Upper lobe of right lung (tissue), 1 donor: ENCODE measurements at regions not wholly inside any gene's neighbourhood (a gene's known extent, or its start where the extent isn't known, plus 50 kb on each side); places are given as distances from the start of the nearest gene placed in this dataset.
"Not testable (repeated sequence)": the region's sequence is repeated elsewhere in the genome, so short reads cannot be mapped to it uniquely, and the experiment has no call there.

Source experiments
- ATAC-seq: fragments of 200-7000 bp; cut with Tn5 transposase; one replicate; pipeline ENCODE4 v1.9.1; 2020; ENCODE audit warnings: mild to moderate bottlenecking, moderate library complexity
- DNase-seq: peaks from one replicate; pipeline ENCODE4 v3.0.0-alpha.2; 2020
- H3K27ac ChIP-seq: fragments of 200-600 bp; one replicate; pipeline ENCODE4 v1.8.0; 2022
- H3K27me3 ChIP-seq: fragments of 200-600 bp; one replicate; pipeline ENCODE4 v1.8.0; 2022; ENCODE audit warnings: mild to moderate bottlenecking
- H3K36me3 ChIP-seq: fragments of 200-600 bp; one replicate; pipeline ENCODE4 v1.8.0; 2022
- H3K4me1 ChIP-seq: fragments of 200-600 bp; one replicate; pipeline ENCODE4 v1.8.0; 2022
- H3K4me3 ChIP-seq: fragments of 200-600 bp; one replicate; pipeline ENCODE4 v1.8.0; 2022; ENCODE audit warnings: mild to moderate bottlenecking
- H3K9me3 ChIP-seq: fragments of 200-600 bp; one replicate; pipeline ENCODE4 v1.8.0; 2022
- CTCF ChIP-seq: fragments of 200-600 bp; IDR thresholded peaks from one replicate; pipeline ENCODE4 v1.8.0; 2022; ENCODE audit warnings: antibody characterized with exemption
- intact Hi-C: fragments of 100-400 bp; cut with DNase I; formaldehyde crosslinking; loops from one replicate; pipeline ENCODE4 v1.11.0; 2022
- donor health status: DM: no; HTN: yes; CAD: no; lungs with severe emphysema.

DNA sequence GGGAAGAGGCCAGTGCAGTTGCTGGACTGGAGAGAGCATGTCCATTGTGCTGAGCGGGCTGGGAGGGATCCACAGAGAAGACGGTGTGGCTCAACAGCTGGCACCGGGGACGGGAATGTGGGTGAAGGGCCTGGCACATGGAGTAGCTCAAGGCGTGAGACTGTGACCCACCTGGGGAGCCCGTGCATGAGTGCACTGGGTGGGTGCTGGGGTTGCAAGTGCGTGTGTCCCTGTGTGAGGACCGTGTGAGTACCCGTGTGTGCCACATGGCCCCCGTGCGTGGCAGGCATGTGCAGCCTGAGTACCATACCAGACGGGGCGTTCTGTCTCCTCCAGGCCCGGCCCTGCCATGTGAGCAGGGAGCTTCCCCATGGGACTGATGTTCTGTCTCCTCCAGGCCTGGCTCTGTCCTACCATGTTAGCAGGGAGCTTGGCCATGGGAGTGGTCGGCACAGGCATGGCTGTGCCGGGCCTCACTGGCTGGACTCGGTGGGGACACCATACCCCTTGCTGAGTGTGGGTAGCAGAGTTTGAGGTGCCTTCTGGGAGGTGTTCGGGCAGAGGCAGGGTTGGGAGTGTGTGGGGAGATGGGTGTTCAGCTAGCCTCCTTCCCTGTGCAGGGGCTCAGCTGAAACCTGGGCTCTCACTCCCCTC is 234.4 kb downstream of the TMEM121 start:
- H3K4me1 ChIP-seq: no peaks in the 10 kb centered on the region
- peak; percentile 58 for DNase-seq
- H3K27ac ChIP-seq: no peak overlapping the region
- intact Hi-C loops: no loop called here
- H3K36me3 ChIP-seq: no peaks in the 10 kb centered on the region
- no peak for TF ChIP-seq CTCF
- ATAC-seq: peak; percentile 45
- no peak overlapping the region for H3K4me3 ChIP-seq
- no peaks in the 10 kb centered on the region for H3K27me3 ChIP-seq
- no peaks in the 10 kb centered on the region for H3K9me3 ChIP-seq

GRCh38 chr14:105761345-105761740 is 235.0 kb downstream of the TMEM121 start:
- H3K4me3 ChIP-seq, H3K9me3 ChIP-seq, ATAC-seq, H3K27me3 ChIP-seq, intact Hi-C loops, H3K27ac ChIP-seq, H3K36me3 ChIP-seq, H3K4me1 ChIP-seq: not testable (repeated sequence)
- DNase-seq: peak; percentile 55

DNA sequence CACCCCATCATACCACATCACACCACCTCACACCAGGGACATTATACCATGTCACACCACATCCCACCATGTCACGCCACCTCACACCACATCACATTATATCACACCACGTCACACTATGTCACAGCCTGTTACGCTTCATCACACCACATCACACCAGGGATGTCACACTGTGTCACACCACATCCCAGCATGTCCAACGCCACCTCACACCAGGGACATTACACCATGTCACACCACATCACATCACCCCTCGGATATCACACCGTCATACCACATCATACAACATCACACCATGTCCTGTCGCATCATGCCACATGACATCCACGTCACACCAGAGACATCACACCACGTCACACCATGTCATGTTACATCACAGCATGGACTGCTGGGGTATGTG is 235.5 kb downstream of the TMEM121 start:
- intact Hi-C loops: no loop called here
- no peak overlapping the region for H3K27ac ChIP-seq
- H3K27me3 ChIP-seq: no peaks in the 10 kb centered on the region
- no peaks in the 10 kb centered on the region for H3K9me3 ChIP-seq
- no peak for TF ChIP-seq CTCF
- ATAC-seq (peak; percentile 37), DNase-seq (no peak)
- H3K4me1 ChIP-seq: no peaks in the 10 kb centered on the region
- H3K36me3 ChIP-seq: no peaks in the 10 kb centered on the region
- no peak overlapping the region for H3K4me3 ChIP-seq

DNA sequence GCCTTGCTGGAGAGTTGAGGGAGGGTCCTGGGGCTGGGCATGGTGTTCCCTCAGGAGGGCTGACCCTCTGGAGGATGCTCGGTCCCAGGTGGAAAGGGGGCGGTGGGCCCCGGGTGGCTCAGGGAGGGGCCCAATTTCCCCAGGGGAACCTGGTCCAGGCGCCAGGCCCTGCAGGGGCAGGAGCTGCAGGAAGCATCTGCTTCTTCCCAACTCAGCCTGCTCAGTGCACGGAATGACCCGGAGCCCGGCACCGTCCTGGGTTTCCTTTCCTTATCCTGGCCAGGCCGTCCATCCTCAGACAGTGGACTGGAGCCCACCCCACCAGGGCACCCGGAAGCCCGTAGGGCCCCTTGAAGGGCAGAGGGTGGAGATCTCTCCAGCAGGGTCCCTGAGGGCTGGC is 235.9 kb downstream of the TMEM121 start:
- DNase-seq, H3K27ac ChIP-seq, H3K36me3 ChIP-seq, H3K4me3 ChIP-seq, H3K9me3 ChIP-seq, H3K27me3 ChIP-seq, intact Hi-C loops, H3K4me1 ChIP-seq: not testable (repeated sequence)
- peak; percentile 36 for ATAC-seq

- H3K4me1 ChIP-seq, H3K27me3 ChIP-seq, H3K36me3 ChIP-seq, H3K27ac ChIP-seq, H3K4me3 ChIP-seq, H3K9me3 ChIP-seq, intact Hi-C loops, ATAC-seq: not testable (repeated sequence)
- peak; percentile 25 for DNase-seq
These were observed 238.0 kb downstream of the TMEM121 start for GRCh38 chr14:105764254-105764901.

DNA sequence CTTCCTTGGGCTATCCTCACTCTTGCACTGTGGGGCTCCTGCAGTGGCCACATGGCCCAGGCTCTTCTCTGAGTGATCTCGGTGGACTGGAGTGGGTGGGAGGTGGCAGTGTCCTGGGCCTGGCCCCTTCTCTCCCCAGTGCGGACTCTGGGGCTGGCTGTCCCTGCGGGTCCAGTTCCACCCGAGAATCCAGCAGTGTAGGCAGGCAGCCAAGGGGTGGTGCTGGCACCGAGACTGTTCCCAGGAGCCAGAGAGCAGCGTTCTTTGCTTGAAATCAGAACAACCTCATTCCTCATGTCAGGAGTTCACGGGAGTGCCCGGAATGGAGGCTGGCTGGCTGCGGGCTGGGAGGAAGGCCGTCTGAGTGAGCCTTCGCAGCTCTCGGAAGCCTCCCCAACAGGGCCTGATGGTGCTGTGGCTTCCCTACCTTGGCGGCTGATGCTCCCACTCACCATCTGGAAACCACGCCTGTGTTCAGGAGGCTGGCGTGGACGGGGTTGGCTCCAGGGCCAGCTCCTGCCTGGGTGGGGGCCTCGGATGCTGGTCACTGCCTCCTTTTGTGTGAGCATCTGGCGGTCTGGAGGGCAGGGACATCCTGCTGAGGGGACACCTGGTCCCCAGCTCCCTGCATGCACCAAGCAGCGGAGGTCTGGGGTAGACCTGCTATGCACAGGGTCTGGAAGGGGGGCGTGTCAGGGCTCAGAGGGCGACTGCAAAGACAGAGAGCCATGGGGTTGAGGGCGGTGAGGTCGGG is 238.9 kb downstream of the TMEM121 start:
- H3K4me1 ChIP-seq, H3K36me3 ChIP-seq, H3K27ac ChIP-seq, H3K27me3 ChIP-seq, H3K4me3 ChIP-seq, ATAC-seq, H3K9me3 ChIP-seq, intact Hi-C loops: not testable (repeated sequence)
- peak; percentile 57 for DNase-seq

DNA sequence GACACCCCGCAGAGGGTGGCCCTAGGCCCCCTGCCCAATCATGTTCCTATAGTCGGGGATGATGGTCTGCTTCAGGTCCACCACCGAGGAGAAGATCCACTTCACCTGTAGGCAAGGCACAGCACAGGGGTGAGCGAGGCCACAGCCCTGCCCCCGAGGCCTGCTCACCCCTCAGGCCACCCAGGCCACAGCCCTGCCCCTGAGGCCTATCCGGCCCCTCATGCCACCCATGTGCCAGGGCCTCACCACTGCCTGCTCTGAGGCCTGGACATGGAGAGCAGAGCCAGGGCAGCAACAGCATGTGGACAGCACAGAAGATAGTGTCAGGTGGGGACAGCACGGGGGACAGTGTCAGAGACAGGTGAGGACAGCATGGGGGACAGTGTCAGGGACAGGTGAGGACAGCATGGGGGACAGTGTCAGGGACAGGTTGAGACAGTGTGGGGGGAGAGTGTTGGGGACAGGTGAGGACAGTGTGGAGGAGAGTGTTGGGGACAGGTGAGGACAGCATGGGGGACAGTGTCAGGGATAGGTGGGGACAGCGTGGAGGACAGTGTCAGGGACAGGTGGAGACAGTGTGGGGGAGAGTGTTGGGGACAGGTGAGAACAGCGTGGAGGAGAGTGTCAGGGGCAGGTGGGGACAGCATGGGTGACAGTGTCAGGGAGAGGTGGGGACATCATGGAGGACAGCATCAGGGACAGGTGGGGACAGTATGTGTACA is 239.7 kb downstream of the TMEM121 start:
- H3K36me3 ChIP-seq: no peaks in the 10 kb centered on the region
- intact Hi-C loops: no loop called here
- no peak overlapping the region for H3K27ac ChIP-seq
- DNase-seq (peak; percentile 31), ATAC-seq (no peak)
- no peak overlapping the region for H3K4me3 ChIP-seq
- no peak for TF ChIP-seq CTCF
- no peaks in the 10 kb centered on the region for H3K9me3 ChIP-seq
- no peaks in the 10 kb centered on the region for H3K27me3 ChIP-seq
- no peaks in the 10 kb centered on the region for H3K4me1 ChIP-seq
